ENCODE measurements at regions not wholly inside any gene's neighbourhood (a gene's known extent, or its start where the extent isn't known, plus 50 kb on each side); places are given as distances from the start of the nearest gene placed in this dataset.

DNA sequence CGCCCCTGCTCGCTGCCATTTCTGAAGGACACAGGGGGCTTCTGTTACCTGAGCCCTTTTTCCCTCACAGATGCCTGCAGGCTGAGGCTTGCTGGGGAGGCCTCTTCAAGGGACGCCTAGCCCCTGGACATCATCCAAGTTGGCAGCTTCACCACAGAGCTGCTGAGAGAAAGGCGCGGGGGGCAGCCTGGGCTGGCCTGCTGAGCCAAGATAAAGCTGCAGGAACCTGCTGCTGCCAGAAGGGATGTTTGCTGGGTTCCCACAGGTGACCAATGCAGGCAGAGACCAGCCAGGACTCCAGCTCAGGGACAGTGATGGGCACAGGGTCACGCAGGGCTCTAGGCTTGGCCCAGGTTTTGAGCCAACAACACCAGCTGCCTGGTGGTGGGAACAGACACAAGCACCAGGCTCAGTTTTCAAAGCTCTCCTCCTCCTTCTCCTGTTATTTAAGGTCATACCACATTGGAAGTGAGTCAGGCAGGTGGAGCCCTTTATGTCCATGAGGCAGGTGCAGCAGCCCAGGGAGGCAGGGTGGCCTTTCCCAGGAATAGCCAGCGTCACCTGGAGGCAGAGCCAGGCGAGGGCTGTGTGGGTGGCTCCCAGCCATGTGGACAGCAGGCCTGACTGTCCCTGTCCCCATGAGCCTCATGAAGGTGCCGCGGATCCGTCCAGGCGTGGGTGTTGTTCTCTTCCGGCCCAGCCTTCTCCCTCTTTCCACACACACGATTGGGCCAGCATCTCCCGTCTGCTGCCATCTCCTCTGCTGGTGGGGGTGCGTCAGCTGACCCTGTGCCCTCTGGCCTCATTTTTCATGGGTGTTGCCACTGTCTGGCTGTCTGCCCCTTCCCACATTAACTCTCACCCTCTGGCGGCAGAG, 515.5 kb upstream of the MYT1L start:
- 24 to 34% (median 29%) methylated on average over 17 of the region's 17 CpGs for WGBS, 3 donors
- DNase-seq = peak in 1 of 5 donors; percentile 27
- no peak overlapping the region for H3K27ac ChIP-seq
- intact Hi-C loops (cut with DNase I) = loop anchor here in 1 of 4 donors (10.0 kb wide), 1 partner anchor 142 kb away; no protein-coding TSS in a partner anchor
- H3K4me3 ChIP-seq = no peak overlapping the region
- no peaks in the 10 kb centered on the region for H3K4me1 ChIP-seq (ENCODE audit: insufficient read depth)
- H3K9me3 ChIP-seq = no peaks in the 10 kb centered on the region
- no peaks in the 10 kb centered on the region for H3K36me3 ChIP-seq
- TF ChIP-seq EP300 (IDR thresholded peaks at IDR 0.05) (no peak), POLR2A (IDR thresholded peaks at IDR 0.05) (no peak)
- TF ChIP-seq, protein P1, sequence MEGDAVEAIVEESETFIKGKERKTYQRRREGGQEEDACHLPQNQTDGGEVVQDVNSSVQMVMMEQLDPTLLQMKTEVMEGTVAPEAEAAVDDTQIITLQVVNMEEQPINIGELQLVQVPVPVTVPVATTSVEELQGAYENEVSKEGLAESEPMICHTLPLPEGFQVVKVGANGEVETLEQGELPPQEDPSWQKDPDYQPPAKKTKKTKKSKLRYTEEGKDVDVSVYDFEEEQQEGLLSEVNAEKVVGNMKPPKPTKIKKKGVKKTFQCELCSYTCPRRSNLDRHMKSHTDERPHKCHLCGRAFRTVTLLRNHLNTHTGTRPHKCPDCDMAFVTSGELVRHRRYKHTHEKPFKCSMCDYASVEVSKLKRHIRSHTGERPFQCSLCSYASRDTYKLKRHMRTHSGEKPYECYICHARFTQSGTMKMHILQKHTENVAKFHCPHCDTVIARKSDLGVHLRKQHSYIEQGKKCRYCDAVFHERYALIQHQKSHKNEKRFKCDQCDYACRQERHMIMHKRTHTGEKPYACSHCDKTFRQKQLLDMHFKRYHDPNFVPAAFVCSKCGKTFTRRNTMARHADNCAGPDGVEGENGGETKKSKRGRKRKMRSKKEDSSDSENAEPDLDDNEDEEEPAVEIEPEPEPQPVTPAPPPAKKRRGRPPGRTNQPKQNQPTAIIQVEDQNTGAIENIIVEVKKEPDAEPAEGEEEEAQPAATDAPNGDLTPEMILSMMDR (IDR thresholded peaks at IDR 0.05) = no peak
- H3K27me3 ChIP-seq = no peaks in the 10 kb centered on the region

DNA sequence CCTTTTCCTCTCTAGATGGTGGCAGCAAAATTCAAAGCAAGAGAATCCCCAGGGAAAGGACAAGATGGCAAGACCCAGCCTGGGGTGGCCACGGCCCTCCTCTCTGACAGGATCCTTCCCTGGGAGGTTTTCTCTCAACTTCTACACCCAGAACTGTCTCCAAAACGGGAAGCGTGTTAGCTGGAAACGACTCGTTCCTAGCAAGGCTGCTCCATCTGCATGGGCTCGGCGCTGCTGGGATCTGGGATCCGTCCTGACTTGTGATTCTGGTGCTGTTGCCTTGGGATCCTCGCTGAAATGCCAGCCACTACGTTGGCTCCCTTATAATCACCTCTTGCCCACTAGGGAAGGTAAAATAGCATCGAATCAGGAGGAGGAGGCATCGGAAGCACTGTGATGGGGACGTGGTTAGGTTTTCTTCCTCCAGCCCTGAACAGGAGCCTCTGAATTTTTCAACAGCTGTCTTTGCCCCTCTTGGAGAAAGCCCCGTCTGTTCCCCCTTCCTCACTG, 514.8 kb upstream of the MYT1L start:
- no peak for DNase-seq
- no peak for TF ChIP-seq EP300 (IDR thresholded peaks at IDR 0.05)
- intact Hi-C loops (cut with DNase I) = loop anchor here in 1 of 4 donors (10.0 kb wide), 1 partner anchor 141 kb away; no protein-coding TSS in a partner anchor
- no peaks in the 10 kb centered on the region for H3K9me3 ChIP-seq
- no peaks in the 10 kb centered on the region for H3K27me3 ChIP-seq
- H3K4me1 ChIP-seq (ENCODE audit: insufficient read depth) = no peaks in the 10 kb centered on the region
- H3K4me3 ChIP-seq = no peak overlapping the region
- WGBS, 3 donors = 54 to 58% (median 55%) methylated on average over 14 of the region's 14 CpGs
- no peaks in the 10 kb centered on the region for H3K36me3 ChIP-seq
- no peak overlapping the region for H3K27ac ChIP-seq

DNA sequence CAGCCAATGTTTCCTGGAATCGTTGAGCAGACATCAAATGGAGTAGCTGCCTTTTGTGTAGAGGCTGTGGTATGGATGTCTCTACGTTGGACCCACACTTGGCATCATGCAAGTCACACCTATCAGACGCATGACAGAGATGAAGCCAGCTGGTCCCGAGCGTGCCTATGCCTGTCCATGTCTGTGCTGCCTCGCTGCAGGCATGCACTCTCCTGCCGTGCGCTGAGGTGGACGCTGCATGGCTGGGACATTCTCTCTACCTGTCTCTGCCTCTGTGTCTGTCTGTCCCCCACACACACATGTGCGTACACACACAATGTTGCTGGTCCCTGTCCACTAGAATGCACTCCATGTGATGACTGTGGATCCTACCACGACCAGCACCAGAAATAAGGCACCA, 514.2 kb upstream of the MYT1L start:
- 88 to 93% (median 90%) methylated on average over 11 of the region's 11 CpGs for WGBS, 3 donors
- H3K4me1 ChIP-seq (ENCODE audit: insufficient read depth) = no peaks in the 10 kb centered on the region
- no peak for DNase-seq
- TF ChIP-seq EP300 (IDR thresholded peaks at IDR 0.05) (no peak), POLR2A (IDR thresholded peaks at IDR 0.05) (no peak)
- TF ChIP-seq, protein P1 (IDR thresholded peaks at IDR 0.05) = no peak
- H3K27ac ChIP-seq = no peak overlapping the region
- no peaks in the 10 kb centered on the region for H3K36me3 ChIP-seq
- no peak overlapping the region for H3K4me3 ChIP-seq
- H3K9me3 ChIP-seq = no peaks in the 10 kb centered on the region
- H3K27me3 ChIP-seq = no peaks in the 10 kb centered on the region
- intact Hi-C loops (cut with DNase I) = loop anchor here in 1 of 4 donors (10.0 kb wide), 1 partner anchor 140 kb away; no protein-coding TSS in a partner anchor

DNA sequence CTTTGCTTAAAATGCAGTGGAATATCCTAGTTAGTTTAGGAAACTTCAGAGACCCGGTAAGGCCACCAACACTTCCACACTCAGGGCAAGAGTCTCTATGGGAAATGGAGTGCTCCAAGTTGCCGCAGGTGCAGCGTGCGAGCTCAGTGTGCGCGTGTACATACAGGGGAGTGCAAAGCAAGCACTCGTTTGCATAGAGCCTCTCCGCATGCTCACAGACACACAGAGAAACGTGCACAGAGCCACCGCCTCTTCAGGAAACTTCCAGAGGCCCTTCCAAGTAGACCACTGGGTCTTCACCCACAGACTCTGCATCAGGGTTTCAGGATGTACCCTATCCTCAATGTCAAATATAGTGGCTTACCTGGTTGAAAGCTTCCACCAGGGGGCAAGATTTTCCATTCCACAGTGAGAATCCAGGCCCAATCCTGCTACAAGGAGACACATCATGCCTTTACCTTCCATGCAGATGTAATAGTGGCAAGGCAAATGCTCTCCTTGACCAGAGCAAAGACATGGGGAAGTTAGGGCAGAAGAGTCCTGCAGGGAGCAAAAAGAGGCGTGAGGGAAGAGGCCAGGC, 513.0 kb upstream of the MYT1L start:
- DNase-seq = no peak
- H3K4me1 ChIP-seq (ENCODE audit: insufficient read depth) = no peaks in the 10 kb centered on the region
- no peak overlapping the region for H3K27ac ChIP-seq
- intact Hi-C loops (cut with DNase I) = loop anchor here in 1 of 4 donors (10.0 kb wide), 1 partner anchor 139 kb away; no protein-coding TSS in a partner anchor
- no peak overlapping the region for H3K4me3 ChIP-seq
- 90 to 93% (median 91%) methylated on average over 11 of the region's 11 CpGs for WGBS, 3 donors
- no peaks in the 10 kb centered on the region for H3K27me3 ChIP-seq
- TF ChIP-seq EP300 (IDR thresholded peaks at IDR 0.05) (no peak), POLR2A (IDR thresholded peaks at IDR 0.05) (no peak)
- TF ChIP-seq, protein P1 (IDR thresholded peaks at IDR 0.05) = no peak
- H3K9me3 ChIP-seq = no peaks in the 10 kb centered on the region
- H3K36me3 ChIP-seq = no peaks in the 10 kb centered on the region
